Fibroblast of lung (primary cell): ENCODE measurements at regions not wholly inside any gene's neighbourhood (a gene's known extent, or its start where the extent isn't known, plus 50 kb on each side); places are given as distances from the start of the nearest gene placed in this dataset.

ENCODE experiments used
- CTCF ChIP-seq, 2 donors: IDR thresholded peaks in 1 of 2; conservative IDR thresholded peaks in 1 of 2; 1 replicate in 1 of 2; 2 replicates in 1 of 2; pipeline ENCODE4 v1.5.1; 2011 to 2012; ENCODE audit warnings: low read length in 2 of 2, control low read depth in 1 of 2, inconsistent platforms in 1 of 2, low read depth in 1 of 2, mild to moderate bottlenecking in 1 of 2
- EZH2 ChIP-seq: IDR thresholded peaks from 2 replicates; pipeline ENCODE4 v1.5.1; 2012; ENCODE audit warnings: low read length, control low read depth, mild to moderate bottlenecking; ENCODE audit errors: missing control alignments

GRCh38 chr5:2181149-2181548, 298.4 kb upstream of the IRX4 start:
- no peak for TF ChIP-seq CTCF (conservative IDR thresholded peaks at IDR 0.05 in 1 of 2, IDR thresholded peaks at IDR 0.05 in 1 of 2; ENCODE audit: low read depth in 1 of 2, low read length in 2 of 2)
- no peak for TF ChIP-seq EZH2
